ENCODE measurements at regions not wholly inside any gene's neighbourhood (a gene's known extent, or its start where the extent isn't known, plus 50 kb on each side); places are given as distances from the start of the nearest gene placed in this dataset.
"Not testable (repeated sequence)": the region's sequence is repeated elsewhere in the genome, so short reads cannot be mapped to it uniquely, and the experiment has no call there.

DNA sequence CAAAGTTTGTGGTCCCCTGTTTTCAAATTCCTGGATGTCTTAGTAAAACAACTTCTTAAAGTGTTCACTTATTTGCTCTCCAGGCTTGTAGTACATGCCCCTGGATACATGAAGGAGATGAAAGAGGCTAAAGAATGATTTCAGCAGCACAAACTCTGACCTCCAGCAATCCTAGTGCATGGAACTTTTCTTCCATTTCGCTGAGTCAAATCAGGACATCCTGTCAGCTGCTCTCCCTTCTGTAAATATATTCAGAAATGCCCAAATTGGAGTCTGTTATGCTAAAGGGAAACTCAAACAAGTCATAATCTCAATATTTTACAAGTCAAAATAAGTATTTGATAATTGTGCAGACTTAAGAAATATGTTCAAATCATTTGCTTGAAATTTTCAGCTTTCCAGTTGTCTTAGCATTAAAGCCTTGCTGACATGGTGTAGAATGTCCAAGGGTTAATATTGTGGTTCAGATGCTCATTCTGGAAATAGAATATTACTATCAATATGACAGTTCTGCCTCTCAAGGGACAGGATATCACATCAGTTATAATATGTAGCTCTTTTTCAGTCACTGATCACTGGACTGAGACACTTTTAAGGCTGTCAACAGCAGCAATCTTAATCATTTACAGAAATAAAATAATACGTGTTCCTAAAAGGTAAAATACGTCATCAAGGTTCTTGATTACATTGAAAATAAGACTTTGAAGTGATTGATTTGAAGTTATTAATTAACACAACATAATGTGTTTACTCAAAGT lies 1157.3 kb downstream of the PLA2G4A start:
- DNase-seq: no peak

DNA sequence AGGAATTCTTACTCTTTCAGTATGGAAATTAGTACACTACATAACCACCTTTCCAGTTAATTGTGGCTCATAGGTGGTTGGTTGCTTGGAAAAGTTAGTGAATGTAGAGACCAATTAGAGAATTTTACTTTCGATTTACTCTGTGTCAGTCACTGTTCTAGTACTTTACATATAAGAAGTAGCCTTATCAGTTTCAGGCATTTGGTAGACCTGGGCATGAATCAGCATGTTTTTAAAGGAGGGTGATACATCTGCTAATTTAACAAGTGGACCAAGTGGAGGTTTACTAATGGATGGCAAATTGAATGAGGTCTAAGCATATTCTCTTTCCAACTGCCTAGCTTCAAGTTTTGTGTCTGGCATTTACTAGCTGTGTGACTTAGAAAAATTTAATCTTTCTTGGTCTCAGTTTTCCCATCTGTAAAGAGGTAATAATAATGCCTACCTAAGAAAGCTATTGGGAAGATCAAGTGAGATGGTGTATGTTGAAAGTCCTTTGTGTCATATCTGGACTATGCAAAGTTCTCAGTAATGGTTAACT lies 1158.6 kb downstream of the PLA2G4A start:
- DNase-seq: no peak

DNA sequence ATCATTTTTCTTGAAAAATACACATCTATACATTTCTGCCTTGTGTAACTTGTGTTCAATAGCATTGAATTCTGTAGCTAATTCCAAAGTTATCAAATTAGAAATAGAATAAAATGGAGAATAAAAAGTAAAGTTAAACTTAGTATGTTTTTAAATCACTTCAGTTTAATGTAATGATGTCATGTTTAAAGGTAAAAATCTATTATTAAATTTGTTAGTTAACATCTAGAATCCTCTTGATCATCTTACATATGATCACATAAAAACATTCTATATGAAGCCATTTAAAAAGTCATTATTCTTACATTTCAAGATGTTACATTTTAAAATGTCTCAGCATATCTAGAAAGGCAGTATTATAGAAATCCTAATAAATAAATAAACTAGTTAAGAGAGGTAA lies 1163.2 kb downstream of the PLA2G4A start:
- DNase-seq: no peak

DNA sequence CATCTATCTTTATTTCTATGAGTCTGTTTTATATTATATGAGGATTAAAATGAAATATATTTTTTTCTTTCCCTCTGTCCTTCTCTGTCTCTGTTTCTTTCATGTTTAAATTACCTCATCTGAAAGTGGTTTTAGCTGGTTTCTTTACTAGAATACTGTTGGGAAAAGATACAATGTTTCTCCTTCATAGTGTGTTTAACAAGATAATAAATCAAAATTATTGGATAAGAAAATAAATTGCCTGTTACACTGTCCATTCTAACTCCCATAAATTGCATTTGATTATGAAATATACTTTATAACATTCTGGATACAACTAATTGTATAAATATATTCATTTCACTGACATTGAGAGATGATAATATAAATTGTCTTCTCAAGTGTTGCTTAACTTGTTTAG lies 1168.0 kb downstream of the PLA2G4A start:
- no peak for DNase-seq

DNA sequence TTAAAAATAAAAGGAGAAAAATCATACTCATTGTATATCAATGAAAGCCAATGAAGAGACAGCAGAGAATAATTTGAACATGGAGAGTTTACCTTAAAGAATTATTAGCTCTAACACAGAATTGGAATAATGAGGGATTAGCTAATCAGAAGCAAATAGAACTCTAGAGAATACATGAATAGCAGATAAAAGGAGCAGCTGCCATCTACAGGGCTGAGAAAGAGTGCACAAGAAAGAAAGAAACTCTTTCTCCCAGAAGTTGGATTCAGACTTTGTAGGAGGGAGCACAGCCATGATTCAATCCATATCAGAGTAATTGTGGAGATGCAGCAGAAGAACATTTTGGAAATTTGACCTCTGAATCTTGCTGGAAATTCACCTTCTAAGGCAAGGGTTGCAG lies 1171.2 kb downstream of the PLA2G4A start:
- DNase-seq: no peak

DNA sequence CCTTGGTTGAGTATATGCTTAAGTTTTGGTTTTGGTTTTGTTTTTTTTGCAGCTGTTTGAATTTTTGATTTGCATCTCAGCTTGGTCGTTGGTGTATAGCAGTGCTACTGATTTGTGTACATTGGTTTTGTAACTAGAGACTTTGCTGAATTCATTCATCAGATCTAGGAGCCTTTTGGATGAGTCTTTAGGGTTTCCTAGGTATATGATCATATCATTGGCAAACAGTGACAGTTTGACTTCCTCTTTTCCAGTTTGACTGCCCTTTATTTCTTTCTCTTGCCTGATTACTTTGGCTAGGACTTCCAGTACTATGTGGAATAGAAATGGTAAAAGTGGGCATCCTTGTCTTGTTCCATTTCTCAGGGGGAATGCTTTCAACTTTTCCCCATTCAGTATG lies 1174.9 kb downstream of the PLA2G4A start:
- not testable (repeated sequence) for DNase-seq

DNA sequence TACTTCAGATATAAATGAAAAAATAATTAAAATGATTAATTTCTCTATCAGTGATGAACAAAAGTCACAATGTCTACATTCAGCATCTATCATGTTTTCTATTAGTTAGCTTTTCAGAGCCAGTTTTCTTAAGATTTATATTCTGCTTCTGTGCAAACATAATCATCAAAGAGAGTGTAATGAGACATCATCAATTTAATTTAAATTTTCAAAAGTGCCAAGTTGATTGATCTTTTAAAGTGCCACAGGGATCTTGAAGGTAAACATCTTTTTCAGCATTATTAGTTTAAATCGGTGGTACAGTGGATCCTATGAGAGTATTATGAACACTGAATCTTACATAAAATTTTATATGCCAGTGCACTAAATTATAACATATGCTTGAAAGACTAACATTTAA lies 1176.1 kb downstream of the PLA2G4A start:
- DNase-seq: no peak

DNA sequence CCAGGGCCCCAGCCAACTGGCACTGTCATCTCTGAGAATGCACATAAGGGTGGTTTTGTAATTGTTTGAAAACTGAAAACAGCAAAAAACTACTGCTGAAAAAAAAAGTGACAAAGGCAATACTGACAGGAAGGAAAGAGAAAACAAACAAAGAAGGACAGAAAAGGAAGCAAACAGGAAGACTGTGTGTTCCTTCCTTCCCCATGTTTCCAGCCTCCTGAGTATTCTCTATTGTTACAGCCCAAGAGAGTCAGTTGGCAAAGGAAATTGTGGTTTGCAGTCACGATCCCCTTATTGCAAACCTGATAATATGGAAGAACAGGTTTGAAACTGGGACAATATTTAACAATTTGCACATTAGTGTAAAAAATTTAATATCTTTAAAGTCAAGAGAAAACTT lies 1177.6 kb downstream of the PLA2G4A start:
- DNase-seq: no peak

DNA sequence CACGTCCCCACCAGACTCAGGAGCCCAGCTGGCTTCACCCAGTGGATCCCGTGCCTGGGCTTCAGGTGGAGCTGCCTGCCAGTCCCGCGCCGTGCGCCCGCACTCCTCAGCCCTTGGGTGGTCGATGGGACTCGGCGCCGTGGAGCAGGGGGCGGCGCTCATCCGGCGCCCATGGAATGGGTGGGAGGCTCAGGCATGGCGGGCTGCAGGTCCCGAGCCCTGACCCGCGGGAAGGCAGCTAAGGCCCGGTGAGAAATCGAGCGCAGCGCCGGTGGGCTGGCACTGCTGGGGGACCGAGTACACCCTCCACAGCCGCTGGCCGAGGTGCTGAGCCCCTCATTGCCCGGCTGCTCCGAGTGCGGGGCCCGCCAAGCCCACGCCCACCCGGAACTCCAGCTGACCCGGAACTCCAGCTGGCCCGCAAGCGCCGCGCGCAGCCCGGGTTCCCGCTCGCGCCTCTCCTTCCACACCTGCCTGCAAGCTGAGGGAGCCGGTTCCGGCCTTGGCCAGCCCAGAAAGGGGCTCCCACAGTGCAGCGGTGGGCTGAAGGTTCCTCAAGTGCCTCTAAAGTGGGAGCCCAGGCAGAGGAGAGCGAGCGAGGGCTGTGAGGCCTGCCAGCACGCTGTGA lies 1184.6 kb downstream of the PLA2G4A start:
- DNase-seq: not testable (repeated sequence)

DNA sequence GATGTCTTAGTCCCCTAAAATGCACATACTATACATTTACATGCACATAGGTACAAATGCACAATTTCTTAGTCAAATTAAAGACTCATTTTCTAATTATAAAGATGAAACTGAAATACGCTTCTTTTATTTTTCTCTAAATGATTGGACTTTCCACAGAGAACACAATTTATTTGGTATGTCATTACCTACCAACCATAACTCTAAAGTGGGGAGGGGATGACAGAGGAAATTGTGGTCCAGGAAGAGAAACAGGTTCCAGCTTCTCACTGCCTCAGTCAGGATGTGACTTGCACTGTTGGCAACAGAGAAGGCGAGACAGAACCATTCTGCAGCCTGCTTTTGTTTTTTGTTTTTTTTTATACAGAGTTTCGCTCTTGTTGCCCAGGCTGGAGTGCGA lies 1189.2 kb downstream of the PLA2G4A start:
- no peak for DNase-seq

DNA sequence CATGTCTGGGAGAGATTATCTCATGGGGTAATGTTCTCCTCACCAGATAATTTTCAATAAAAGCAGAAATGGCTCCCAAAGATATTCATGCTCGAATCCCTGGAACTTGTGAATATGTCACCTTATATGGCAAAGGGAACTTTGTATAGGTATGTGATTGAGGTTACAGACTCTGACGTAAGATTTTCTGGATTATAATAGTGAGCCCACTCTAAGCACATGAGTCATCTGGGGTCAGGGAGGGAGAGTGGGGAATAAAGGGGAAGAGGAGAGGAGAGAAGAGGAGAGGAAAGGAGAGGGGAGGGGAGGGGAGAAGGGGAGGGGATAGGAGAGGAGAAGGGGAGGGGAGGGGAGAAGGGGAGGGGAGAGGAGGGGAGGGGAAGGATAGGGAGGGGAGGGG lies 1193.9 kb downstream of the PLA2G4A start:
- no peak for DNase-seq

DNA sequence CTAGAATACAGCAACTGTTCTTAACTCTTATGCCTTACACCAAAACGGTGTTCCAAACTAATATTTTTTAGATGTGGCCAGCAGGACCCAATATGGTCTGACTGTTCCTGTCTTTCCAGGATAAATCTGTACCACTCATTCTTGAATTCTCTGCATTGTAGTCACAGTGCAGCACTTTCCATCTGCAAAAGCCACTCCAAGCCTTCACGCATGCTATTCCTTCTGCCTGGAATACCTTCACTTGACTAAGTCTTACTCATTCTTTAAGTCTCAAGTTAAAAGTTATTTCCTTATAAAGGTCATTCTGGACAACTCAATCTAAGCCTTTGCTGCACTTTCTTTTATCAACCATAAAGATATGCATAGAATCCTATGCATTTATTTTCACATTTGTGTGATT lies 1194.5 kb downstream of the PLA2G4A start:
- DNase-seq: no peak

DNA sequence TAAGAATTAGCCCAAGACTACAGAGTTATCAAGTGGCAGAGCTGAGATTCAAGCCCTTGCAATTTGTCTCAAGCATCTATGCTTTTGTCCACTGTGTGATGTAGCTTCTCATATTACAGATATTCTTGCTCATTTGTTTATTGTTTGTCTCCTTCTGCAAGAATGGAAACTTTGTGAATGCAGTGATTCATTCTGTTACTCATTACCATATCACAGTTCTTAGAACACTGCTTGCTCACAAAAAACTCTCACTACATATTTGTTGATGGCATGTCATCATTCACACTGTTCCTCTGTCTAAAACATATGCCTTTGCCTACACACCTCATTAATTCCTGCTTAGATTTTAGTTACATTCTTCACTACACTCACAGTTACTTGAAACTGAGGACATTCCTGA lies 1198.9 kb downstream of the PLA2G4A start:
- DNase-seq: no peak

DNA sequence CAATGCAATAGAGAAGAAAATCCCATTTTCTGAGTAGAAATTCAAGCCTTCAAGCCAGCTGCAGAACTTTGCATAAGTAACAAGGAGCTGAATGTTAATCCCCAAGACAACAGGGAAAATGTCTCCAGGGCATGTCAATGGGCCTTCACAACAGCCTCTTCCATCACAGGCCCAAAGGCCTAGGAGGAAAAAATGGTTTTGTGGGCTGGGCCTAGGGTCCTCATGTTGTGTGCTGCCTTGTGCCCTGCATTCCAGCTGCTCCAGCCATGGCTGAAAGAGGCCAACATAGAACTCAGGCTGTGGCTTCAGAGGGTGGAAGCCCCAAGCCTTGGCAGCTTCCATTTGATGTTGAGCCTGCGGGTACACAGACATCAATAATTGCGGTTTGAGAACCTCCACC lies 1208.8 kb downstream of the PLA2G4A start:
- DNase-seq: not testable (repeated sequence)

DNA sequence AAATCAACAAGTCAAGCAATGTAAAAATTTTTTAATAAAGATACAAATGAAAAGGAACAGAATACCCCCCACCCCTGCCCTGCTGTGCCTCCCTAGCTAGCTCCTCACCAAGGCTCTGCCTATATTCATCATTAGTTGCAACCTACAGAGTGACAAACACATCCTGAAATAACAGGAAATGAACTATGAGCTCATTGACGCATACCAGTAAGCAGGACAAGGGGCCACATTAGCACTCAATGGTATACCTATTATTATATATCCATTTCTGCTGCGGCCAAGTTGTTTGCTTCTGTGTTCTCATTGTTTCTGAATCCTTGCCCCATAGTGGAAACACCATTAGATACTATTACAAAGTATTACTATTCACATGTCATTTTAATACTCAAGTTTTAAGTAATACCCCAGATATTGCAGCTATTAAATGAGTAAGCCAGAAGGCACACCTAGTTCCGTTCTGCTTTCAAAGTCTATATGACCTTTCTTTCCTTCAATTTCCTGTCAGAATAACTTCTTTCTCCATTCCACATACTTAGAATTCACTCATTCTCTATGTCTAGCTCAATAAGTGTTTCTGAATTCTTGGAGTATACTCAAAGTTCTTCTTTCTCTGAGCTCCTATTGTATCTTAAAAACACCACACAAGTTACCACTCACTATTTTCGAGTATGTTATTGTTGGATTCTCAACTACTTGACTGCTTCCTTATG lies 1214.9 kb downstream of the PLA2G4A start:
- DNase-seq: no peak

DNA sequence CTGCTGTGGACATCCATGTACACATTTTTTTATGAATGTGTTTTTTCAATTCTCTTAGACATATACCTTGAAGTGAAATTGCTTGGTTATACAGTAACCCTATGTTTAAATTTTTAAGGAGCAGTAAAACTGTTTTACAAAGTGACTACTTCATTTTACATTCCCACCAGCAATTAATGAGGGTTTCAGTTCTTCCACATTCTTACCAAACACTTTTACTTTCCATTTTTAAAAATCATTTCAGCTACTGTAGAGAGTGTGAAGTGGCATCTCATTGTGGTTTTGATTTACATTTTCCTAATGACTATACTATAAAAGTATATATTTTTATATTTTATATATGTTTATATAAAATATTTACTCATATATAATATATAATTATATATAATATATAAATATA lies 1221.5 kb downstream of the PLA2G4A start:
- no peak for DNase-seq

DNA sequence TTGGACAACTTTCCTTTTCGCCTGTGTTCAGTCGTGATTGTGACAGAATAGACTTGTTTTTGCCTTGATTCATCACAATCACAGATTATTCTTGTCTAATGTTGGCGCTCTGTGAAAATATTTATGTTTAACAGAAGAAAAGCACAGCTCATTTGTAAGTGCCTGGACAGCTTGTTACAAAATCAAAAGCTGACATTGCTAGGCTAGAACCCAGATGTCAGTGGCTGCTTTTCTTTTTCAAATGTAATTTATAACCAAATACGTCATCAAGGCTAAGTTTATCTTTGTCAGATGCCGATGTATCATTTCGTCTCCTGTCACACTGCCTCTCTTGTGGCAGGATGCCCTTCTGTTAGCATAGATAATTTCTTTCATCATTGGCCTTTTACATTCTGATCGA lies 1227.3 kb downstream of the PLA2G4A start:
- no peak for DNase-seq

DNA sequence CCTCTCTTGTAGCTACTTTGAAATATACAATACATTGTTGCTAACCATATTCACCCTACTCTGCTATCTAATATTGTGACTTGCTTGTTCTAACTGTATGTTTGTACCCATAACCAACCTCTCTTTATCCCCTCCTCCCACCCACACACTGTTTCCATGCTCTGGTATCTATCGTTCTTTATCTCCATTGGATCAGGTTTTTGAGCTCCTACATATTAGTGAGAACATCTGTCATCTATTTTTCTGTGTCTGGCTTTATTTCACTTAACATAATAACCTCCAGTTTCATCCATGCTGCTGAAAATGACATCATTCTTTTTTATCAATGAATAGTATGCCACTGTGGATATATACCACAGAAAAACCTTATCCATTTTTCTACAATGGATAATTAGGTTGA lies 1230.1 kb downstream of the PLA2G4A start:
- no peak for DNase-seq

DNA sequence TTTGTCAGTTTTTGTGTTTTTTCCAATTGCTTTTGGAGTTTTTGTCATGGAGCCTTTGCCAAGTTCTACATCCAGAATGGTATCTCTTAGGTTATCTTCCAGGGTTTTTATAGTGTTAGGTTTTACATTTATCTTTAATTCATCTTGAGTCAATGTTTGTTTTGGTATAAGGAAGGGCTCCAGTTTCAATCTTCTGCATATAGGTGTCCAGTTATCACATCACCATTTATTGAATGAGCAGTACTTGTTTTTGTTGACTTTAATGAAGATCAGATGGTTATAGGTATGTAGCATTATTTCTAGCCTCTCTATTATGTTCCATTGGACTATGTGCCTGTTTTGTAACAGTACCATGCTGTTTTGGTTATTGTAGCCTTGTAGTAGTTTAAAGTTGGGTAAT lies 1233.1 kb downstream of the PLA2G4A start:
- no peak for DNase-seq

DNA sequence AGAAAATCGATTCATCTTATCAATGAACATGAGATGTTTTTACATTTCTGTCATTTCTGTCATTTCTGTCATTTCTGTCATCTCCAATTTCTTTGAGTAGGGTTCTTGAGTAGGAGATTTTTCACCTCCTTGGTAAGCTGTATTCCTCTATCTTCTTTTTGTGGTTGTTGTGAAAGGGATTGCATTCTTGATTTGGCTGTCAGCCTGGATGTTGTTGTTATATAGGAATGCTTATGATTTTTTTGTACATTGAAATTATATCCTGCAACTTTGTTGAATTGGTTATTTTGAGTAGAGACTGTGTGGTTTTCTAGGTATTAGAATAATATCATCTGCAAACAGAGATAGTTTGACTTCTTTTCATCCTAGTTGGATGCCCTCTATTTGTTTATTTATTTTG lies 1233.7 kb downstream of the PLA2G4A start:
- DNase-seq: no peak

DNA sequence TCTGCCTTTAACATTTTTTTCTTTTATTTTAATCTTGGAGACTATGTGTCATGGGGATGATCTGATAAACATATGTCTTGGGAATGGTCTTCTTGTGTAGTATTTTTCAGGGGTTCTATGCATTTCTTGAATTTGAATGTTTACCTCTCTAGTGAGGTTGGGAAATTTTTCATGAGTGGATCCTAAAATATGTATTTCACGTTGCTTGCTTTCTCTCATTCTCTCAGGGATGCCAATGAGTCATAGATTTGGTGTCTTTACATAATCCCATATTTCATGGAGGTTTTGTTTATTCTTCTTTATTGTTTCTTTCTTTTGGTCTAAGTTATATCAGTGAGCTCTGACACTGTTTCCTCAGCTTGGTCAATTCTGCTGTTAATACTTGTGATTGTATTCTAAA lies 1237.2 kb downstream of the PLA2G4A start:
- DNase-seq: no peak

DNA sequence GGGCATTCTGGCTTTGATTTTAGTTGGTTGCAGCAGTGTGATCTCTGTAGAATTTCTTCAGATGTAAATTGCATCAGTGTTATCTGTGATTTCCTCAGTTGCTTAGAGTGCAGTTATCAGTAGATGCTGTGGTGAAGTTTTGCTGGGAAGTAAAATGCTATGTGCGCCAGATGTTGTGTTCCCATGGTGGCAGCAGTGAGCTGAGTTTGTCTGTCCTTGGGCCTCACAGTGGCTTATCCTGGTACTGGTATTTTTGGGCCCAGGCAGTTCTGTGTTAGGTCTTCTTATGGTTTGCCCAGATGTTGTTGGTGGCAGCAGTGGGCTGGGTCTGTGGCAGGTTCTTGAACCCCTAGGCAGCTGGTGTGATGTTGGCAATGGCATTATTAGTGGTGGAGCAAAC lies 1242.1 kb downstream of the PLA2G4A start:
- DNase-seq: no peak

DNA sequence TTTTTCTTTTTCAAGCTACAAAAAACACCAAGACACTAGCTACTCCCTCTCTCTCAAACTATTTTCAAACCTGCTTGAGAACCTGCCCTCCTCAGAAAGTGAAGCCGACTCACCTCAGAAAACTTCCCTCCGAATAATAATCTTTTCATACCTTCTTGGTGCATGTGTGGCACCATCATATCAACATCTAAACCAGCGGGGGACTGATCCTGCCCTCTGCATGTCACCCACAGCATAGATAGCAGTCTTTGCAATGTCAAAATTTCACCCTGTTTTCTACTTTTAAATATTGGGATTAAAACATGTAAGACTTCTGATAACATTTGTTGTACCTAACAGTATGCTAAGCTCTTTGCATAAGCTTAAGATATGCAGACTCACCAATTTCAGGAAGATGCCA lies 1260.3 kb downstream of the PLA2G4A start:
- no peak for DNase-seq

DNA sequence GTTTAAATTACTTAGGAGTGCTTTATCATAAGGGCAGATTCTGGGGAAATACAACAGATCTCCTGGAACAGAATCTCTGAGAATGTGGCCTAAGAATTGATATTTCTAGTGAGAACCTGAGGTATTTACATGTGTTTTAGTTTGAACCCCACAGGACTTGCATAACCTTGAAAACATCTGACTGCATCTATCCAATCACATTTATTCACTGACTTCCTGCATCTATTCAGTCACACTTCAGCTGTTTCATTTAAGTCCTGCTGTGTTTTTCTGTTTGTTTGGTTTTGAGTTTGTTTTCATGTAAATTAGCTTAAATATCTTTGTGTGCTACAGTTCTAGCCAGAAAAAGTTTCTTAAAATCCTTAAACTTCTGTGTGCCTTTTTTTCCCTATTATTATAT lies 1260.7 kb downstream of the PLA2G4A start:
- DNase-seq: no peak
